HFF-Myc (cell line): ENCODE measurements at regions not wholly inside any gene's neighbourhood (a gene's known extent, or its start where the extent isn't known, plus 50 kb on each side); places are given as distances from the start of the nearest gene placed in this dataset.

Experiments used
- DNase-seq: peaks from one replicate; pipeline ENCODE4 v3.0.0-alpha.2; 2011; ENCODE audit warnings: low read depth; ENCODE audit errors: extremely low read depth
- H3K4me3 ChIP-seq: replicated peaks from 2 replicates; pipeline ENCODE4 v1.5.1; 2011; ENCODE audit warnings: low read depth, mild to moderate bottlenecking, control low read depth, low read length
- TF ChIP-seq, protein P1 (sequence below): IDR thresholded peaks from 2 replicates; pipeline ENCODE4 v1.5.1; 2012; ENCODE audit warnings: mild to moderate bottlenecking, low read depth, low read length, control low read depth; ENCODE audit errors: missing control alignments

DNA sequence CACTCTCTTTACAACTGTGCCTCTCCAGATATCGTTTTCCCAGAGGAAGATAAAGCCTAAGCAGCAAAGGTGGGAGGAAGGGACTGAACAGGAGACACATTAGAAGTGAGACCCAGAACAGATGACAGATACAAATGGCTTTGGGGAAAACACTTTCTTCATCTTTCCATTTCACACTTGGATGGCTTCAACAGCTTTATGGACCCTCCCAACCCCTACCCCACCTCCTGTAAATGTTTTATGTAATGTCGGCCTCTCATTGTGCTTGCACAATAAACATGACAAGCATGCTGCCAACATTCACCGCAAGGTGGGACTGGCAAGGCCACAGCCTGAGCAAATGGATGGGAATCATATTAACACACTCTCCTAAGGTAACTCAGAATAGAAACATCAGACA is 1088.6 kb downstream of the TUSC7 start:
- TF ChIP-seq, protein P1, sequence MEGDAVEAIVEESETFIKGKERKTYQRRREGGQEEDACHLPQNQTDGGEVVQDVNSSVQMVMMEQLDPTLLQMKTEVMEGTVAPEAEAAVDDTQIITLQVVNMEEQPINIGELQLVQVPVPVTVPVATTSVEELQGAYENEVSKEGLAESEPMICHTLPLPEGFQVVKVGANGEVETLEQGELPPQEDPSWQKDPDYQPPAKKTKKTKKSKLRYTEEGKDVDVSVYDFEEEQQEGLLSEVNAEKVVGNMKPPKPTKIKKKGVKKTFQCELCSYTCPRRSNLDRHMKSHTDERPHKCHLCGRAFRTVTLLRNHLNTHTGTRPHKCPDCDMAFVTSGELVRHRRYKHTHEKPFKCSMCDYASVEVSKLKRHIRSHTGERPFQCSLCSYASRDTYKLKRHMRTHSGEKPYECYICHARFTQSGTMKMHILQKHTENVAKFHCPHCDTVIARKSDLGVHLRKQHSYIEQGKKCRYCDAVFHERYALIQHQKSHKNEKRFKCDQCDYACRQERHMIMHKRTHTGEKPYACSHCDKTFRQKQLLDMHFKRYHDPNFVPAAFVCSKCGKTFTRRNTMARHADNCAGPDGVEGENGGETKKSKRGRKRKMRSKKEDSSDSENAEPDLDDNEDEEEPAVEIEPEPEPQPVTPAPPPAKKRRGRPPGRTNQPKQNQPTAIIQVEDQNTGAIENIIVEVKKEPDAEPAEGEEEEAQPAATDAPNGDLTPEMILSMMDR, result no peak
- DNase-seq, result no peak
- no peak overlapping the region for H3K4me3 ChIP-seq

DNA sequence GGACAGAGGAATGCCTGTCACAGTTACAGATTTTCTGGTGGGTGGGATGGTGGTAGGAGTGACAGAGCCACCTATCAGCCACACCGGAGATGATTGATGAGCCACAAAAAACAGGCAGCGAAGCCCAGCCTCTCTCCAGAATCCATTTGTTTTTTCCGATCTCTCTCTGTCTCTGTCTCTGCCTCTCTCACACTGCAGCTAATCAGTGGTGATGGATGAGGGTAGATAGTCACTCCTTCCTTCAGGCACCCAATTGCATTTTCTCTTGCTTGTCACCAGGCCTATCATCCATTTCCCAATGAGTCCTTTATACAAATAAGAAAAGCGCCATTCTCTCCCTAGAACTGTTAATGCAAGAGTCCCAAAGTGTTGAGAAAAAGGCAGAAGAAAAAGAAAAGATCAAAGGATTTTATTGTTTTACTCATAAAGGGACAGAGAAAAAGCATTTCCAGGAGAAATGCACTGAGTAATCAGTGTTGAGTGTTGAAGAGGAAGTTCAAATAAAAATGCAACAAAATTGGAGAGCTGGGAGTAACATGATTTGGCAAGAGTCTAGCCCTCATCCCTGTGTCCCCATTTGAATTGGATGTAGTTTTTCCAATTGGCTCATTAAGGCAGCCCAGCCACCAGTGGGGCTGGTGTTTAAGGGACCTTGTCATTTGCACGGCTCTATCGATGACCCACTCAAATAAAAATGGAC is 1089.3 kb downstream of the TUSC7 start:
- H3K4me3 ChIP-seq, result no peak overlapping the region
- DNase-seq, result no peak
- TF ChIP-seq, protein P1, result no peak

DNA sequence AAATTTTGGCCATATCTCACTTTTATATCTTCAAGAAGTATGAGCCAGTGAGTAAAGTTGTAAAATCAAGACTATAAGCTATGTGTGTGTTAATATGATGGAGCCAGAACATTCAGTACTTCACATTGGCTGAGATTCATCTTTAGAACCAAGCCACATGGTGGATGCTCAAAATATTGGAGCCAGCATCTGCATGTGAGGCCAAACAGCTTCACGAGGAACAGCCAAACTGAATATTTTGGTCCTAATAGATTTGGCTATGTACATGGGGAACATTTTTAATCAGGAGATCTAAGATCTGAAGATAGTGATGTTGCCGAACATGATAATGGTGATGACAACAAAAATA is 1089.8 kb downstream of the TUSC7 start:
- TF ChIP-seq, protein P1, result no peak
- H3K4me3 ChIP-seq, result no peak overlapping the region
- DNase-seq, result no peak

DNA sequence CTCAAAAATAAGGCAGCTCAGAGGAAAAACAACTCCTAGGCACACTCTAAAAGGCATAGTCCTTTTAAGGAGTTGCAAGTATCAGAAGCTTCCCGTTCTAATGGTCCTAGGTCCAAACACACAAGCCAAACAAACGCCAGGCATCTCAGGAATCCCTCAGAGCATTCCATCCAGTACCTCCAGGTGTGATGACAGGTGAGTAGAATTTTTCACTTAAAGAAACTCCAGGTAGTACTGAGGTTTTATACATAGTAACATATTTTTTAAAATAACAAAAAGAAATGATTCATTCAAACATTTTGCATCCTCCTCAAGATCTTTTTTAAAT is 1092.3 kb downstream of the TUSC7 start:
- DNase-seq, result no peak
- TF ChIP-seq, protein P1, result no peak
- no peak overlapping the region for H3K4me3 ChIP-seq

DNA sequence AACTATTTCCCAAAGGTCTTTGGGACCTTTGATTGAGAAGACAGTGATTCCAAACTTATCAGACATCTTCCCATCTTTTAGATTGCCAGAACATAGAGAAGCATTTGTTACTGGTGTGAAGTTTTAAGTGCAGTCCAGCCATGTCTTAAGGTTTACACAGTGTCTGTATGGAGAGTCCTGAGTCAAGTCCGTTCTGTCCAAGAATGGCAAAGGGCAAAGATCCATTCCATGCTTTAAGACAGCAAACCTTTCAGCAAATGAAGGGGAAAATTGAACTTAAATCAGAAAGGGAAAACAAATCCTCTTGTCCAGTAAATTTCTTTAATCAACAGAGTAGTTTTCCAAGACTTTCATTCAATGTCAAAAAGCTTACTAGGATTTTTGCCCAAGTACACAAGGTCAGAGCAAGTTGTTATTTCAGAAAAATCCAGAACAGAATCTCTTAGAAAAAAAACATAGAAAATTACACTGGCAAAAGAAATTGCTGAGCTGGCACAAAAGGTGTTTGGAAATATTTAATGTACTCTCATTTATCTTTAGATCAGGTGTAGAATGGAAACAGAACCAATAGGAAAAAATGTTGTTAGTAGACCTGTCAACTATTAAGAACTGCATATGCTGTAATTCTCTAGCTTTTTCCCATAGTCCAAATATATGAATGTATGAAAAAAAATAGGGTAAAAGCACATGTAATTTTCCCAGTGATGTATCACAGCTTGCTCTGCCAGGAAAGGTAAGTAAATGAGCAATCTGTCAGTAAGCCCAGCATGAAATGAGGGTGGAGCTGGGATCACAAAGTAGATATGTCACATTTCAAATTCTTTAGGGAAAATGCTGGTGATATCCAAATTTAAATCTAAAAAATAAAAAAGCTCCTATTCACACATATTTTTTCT is 1099.9 kb downstream of the TUSC7 start:
- TF ChIP-seq, protein P1, result no peak
- no peak overlapping the region for H3K4me3 ChIP-seq
- no peak for DNase-seq

DNA sequence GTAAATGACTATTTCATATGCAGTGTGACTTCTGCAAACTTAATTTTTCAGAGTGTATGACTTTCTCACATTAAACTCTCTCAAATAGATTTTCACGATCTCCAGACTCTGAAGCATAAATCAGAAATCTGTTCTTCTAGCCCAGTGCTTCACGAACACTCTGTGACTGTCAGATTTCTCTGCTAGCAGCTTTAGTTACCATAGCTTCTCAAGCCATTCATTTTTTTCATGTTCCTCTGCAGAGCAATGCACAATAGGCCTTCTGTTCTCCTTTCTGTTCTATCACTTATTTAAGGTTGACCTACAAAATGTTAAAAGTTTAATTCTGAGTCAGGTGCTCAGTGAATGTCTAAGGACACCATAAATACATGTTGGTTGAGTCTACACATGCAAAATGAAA is 1102.2 kb downstream of the TUSC7 start:
- no peak for DNase-seq
- H3K4me3 ChIP-seq, result no peak overlapping the region
- TF ChIP-seq, protein P1, result no peak
